Body of pancreas (tissue), 4 donors: ENCODE measurements at regions not wholly inside any gene's neighbourhood (a gene's known extent, or its start where the extent isn't known, plus 50 kb on each side); places are given as distances from the start of the nearest gene placed in this dataset.

Experiments used
- POLR2A ChIP-seq, 3 donors: fragments of 450-650 bp; IDR thresholded peaks; one replicate each; pipeline ENCODE4 v1.6.1; 2016; ENCODE audit warnings: antibody characterized with exemption in 3 of 3, mild to moderate bottlenecking in 2 of 3
- TF ChIP-seq, protein P1 (sequence below), 7 experiments: fragments of 450-650 bp in 4 of 7; fragments of 200-600 bp in 3 of 7; sonication (generic) in 3 of 7; IDR thresholded peaks; one replicate each; pipeline ENCODE4 v1.5.1; 2016 to 2019; ENCODE audit warnings: antibody characterized with exemption in 7 of 7

- TF ChIP-seq, protein P1, sequence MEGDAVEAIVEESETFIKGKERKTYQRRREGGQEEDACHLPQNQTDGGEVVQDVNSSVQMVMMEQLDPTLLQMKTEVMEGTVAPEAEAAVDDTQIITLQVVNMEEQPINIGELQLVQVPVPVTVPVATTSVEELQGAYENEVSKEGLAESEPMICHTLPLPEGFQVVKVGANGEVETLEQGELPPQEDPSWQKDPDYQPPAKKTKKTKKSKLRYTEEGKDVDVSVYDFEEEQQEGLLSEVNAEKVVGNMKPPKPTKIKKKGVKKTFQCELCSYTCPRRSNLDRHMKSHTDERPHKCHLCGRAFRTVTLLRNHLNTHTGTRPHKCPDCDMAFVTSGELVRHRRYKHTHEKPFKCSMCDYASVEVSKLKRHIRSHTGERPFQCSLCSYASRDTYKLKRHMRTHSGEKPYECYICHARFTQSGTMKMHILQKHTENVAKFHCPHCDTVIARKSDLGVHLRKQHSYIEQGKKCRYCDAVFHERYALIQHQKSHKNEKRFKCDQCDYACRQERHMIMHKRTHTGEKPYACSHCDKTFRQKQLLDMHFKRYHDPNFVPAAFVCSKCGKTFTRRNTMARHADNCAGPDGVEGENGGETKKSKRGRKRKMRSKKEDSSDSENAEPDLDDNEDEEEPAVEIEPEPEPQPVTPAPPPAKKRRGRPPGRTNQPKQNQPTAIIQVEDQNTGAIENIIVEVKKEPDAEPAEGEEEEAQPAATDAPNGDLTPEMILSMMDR (IDR thresholded peaks at IDR 0.05), result no peak
- TF ChIP-seq POLR2A (IDR thresholded peaks at IDR 0.05), result no peak
Observed at GRCh38 chr5:40089269-40089668, 590.4 kb upstream of the PTGER4 start.
